ENCODE measurements at regions not wholly inside any gene's neighbourhood (a gene's known extent, or its start where the extent isn't known, plus 50 kb on each side); places are given as distances from the start of the nearest gene placed in this dataset.
"Not testable (repeated sequence)": the region's sequence is repeated elsewhere in the genome, so short reads cannot be mapped to it uniquely, and the experiment has no call there.

GRCh38 chr16:17988839-17989238, 347.7 kb downstream of the NPIPA8 start:
- DNase-seq: no peak

- DNase-seq: no peak
These were observed 349.5 kb downstream of the NPIPA8 start for GRCh38 chr16:17986991-17987390.

- DNase-seq: no peak
These were observed 351.7 kb downstream of the NPIPA8 start for GRCh38 chr16:17984810-17985209.

- DNase-seq: no peak
These were observed 352.5 kb downstream of the NPIPA8 start for GRCh38 chr16:17983847-17984639.

GRCh38 chr16:17983114-17983513, 353.4 kb downstream of the NPIPA8 start:
- DNase-seq: no peak

GRCh38 chr16:17977260-17977659, 359.3 kb downstream of the NPIPA8 start:
- DNase-seq: no peak

- DNase-seq: no peak
These were observed 364.0 kb downstream of the NPIPA8 start for GRCh38 chr16:17972460-17972943.

GRCh38 chr16:17970816-17971331, 365.7 kb downstream of the NPIPA8 start:
- no peak for DNase-seq

- DNase-seq: no peak
These were observed 366.3 kb downstream of the NPIPA8 start for GRCh38 chr16:17970157-17970765.

- DNase-seq: no peak
These were observed 371.2 kb downstream of the NPIPA8 start for GRCh38 chr16:17965133-17965900.

GRCh38 chr16:17964196-17964595, 372.3 kb downstream of the NPIPA8 start:
- no peak for DNase-seq

GRCh38 chr16:17963185-17963836, 373.2 kb downstream of the NPIPA8 start:
- DNase-seq: no peak

- DNase-seq: no peak
These were observed 373.8 kb downstream of the NPIPA8 start for GRCh38 chr16:17962726-17963125.

GRCh38 chr16:17961822-17962221, 374.7 kb downstream of the NPIPA8 start:
- not testable (repeated sequence) for DNase-seq

- DNase-seq: no peak
These were observed 385.2 kb downstream of the NPIPA8 start for GRCh38 chr16:17951378-17951777.

- no peak for DNase-seq
These were observed 386.6 kb downstream of the NPIPA8 start for GRCh38 chr16:17949982-17950250.

- no peak for DNase-seq
These were observed 387.2 kb downstream of the NPIPA8 start for GRCh38 chr16:17949141-17949981.

- DNase-seq: no peak
These were observed 388.9 kb downstream of the NPIPA8 start for GRCh38 chr16:17947637-17948036.

GRCh38 chr16:17947165-17947564, 389.4 kb downstream of the NPIPA8 start:
- DNase-seq: no peak

- no peak for DNase-seq
These were observed 391.4 kb downstream of the NPIPA8 start for GRCh38 chr16:17945080-17945601.
